ENCODE measurements at regions not wholly inside any gene's neighbourhood (a gene's known extent, or its start where the extent isn't known, plus 50 kb on each side); places are given as distances from the start of the nearest gene placed in this dataset.
"Not testable (repeated sequence)": the region's sequence is repeated elsewhere in the genome, so short reads cannot be mapped to it uniquely, and the experiment has no call there.

GRCh38 chr5:9725265-9725664, 95.1 kb upstream of the TAS2R1 start:
- TF ChIP-seq CTCF, POLR2A (IDR thresholded peaks at IDR 0.05): not testable (repeated sequence)
